ENCODE measurements at regions not wholly inside any gene's neighbourhood (a gene's known extent, or its start where the extent isn't known, plus 50 kb on each side); places are given as distances from the start of the nearest gene placed in this dataset.

DNA sequence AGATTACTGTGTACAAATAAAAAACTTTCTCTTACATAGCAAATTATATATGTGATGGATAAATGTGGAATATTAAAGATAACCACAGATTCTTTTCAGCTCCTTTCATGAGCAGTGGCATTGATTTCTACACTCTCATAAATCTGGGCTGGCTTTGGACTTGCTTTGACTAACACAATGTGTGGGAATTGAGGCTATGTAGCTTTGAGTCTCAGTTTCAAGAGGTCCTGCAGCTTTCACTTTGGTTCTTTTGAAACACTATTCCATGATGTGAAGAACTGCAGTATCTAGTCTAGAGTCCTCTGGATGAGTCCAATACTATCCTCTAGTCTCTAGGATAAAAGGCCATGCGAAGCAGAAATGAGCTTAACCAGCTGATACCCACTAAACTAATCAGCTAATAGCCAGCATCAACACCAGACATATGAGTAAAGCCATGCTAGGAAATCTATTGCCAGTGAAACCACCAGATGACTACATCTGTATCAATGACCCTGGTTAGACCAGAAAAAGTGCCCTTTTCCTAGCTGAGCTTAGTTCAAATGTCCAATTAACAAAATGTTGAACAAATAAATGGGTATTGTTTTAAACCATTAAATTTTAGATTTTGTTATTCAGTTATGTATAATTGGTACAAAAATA lies 274.9 kb upstream of the ZPLD1 start:
- TF ChIP-seq, protein P1, sequence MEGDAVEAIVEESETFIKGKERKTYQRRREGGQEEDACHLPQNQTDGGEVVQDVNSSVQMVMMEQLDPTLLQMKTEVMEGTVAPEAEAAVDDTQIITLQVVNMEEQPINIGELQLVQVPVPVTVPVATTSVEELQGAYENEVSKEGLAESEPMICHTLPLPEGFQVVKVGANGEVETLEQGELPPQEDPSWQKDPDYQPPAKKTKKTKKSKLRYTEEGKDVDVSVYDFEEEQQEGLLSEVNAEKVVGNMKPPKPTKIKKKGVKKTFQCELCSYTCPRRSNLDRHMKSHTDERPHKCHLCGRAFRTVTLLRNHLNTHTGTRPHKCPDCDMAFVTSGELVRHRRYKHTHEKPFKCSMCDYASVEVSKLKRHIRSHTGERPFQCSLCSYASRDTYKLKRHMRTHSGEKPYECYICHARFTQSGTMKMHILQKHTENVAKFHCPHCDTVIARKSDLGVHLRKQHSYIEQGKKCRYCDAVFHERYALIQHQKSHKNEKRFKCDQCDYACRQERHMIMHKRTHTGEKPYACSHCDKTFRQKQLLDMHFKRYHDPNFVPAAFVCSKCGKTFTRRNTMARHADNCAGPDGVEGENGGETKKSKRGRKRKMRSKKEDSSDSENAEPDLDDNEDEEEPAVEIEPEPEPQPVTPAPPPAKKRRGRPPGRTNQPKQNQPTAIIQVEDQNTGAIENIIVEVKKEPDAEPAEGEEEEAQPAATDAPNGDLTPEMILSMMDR (IDR thresholded peaks at IDR 0.05) = no peak
- TF ChIP-seq POLR2A (IDR thresholded peaks at IDR 0.05) = no peak
